SU-DHL-6 (cell line): ENCODE measurements at regions not wholly inside any gene's neighbourhood (a gene's known extent, or its start where the extent isn't known, plus 50 kb on each side); places are given as distances from the start of the nearest gene placed in this dataset.

ENCODE experiments used
- CTCF ChIP-seq: fragments of 200-600 bp; sonication (generic); IDR thresholded peaks from one replicate; pipeline ENCODE4 v1.5.1; 2017; ENCODE audit warnings: antibody characterized with exemption, mild to moderate bottlenecking, low read length, moderate library complexity; ENCODE audit not compliant: insufficient read depth, poor library complexity, severe bottlenecking
- EZH2phosphoT487 ChIP-seq: fragments of 200-600 bp; sonication (generic), shearing (Covaris generic); conservative IDR thresholded peaks from 2 replicates; pipeline ENCODE4 v1.6.1; 2018; ENCODE audit warnings: mild to moderate bottlenecking, antibody characterized with exemption, low read length, moderate library complexity, mixed read lengths

DNA sequence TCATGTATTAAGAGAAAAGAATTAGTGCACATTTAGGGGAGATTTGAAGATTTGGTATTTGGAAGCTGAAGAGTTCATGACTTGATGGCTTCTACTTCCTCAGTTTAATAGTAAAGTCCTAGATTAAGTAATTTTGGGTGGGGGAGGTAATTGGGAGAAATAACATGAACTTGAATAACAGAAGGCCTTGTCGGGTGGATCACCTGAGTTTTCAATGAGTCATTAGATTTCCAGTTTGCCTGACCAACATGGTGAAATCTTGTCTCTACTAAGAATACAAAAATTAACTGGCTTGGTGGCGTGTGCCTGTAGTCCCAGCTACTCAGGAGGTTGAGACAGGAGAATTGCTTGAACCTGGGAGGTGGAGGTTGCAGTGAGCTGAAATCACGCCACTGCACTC lies 181.0 kb downstream of the GJA1 start:
- no peak for TF ChIP-seq CTCF
- TF ChIP-seq EZH2phosphoT487: no peak
